Fibroblast of the aortic adventitia (primary cell): ENCODE measurements at regions not wholly inside any gene's neighbourhood (a gene's known extent, or its start where the extent isn't known, plus 50 kb on each side); places are given as distances from the start of the nearest gene placed in this dataset.

Source experiments
- DNase-seq: peaks from one replicate; pipeline ENCODE4 v3.0.0-alpha.2; 2010; ENCODE audit warnings: low read depth
- H3K4me3 ChIP-seq: 2 replicates; pipeline ENCODE4 v1.5.1; 2011; ENCODE audit warnings: low read depth, mild to moderate bottlenecking, control low read depth, low read length, moderate library complexity
- TF ChIP-seq, protein P1 (sequence below): IDR thresholded peaks from 2 replicates; pipeline ENCODE4 v1.5.1; 2011; ENCODE audit warnings: mild to moderate bottlenecking, low read length, control low read depth, inconsistent platforms; ENCODE audit not compliant: insufficient read depth

DNA sequence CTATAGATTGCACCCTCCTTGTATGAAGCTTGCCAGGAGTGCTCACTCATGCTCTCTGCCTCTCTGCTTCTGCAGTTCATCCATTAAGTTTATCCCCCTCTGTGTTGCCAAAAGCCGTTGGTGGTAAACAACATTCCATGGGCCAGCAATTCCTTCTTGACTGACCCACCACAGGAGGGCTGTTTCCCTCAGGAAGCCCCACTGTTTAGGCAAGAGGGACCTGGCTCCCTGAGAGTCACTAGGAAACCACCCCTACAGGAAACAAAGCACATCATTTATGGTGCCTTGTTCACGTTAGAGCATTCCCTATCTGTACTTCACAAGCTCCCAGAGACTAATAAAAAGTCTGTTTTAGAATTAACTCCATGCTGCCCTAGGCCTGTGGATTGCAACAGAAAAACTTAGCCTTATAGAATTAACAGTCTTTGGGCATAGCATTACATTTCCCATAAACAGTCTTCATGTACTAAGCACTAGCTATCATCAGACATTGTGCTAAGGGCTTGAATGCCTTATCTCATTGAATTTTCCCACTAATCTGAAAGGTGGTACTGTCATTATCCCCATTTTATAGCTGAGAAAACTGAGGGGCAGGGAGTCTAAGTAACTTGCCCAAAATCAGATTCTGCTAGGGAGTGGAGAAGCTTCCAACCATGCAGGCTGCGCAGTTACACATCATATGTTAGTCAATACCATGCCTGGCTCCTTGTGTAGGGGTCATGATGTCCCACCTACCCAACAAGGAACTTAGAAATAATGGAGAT lies 149.9 kb downstream of the SHQ1 start:
- no peak for DNase-seq
- TF ChIP-seq, protein P1, sequence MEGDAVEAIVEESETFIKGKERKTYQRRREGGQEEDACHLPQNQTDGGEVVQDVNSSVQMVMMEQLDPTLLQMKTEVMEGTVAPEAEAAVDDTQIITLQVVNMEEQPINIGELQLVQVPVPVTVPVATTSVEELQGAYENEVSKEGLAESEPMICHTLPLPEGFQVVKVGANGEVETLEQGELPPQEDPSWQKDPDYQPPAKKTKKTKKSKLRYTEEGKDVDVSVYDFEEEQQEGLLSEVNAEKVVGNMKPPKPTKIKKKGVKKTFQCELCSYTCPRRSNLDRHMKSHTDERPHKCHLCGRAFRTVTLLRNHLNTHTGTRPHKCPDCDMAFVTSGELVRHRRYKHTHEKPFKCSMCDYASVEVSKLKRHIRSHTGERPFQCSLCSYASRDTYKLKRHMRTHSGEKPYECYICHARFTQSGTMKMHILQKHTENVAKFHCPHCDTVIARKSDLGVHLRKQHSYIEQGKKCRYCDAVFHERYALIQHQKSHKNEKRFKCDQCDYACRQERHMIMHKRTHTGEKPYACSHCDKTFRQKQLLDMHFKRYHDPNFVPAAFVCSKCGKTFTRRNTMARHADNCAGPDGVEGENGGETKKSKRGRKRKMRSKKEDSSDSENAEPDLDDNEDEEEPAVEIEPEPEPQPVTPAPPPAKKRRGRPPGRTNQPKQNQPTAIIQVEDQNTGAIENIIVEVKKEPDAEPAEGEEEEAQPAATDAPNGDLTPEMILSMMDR: no peak
- H3K4me3 ChIP-seq: no peak overlapping the region

DNA sequence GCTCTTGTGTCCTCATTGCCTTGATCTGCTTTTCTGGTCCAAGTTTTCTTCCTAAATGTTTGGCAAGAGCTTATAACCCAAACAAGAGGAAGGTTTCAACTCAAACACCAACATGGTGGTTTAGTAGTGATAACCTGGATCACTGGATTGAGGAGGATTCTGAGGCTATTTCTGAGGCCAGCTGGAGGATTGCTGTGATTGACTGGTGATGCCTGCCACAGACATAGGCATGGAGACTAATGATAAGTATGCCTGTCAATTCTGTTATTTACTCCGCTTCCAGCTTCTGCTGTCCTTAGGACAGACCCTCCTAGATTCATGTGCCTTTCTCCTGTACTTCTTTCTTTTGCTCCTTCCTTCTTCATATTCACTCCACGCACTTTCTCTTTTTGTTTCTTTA lies 150.5 kb downstream of the SHQ1 start:
- TF ChIP-seq, protein P1: no peak
- DNase-seq: no peak
- H3K4me3 ChIP-seq: no peak overlapping the region

- no peak for DNase-seq
- TF ChIP-seq, protein P1: no peak
- H3K4me3 ChIP-seq: no peak overlapping the region
Observed at GRCh38 chr3:72696815-72697214, 151.4 kb downstream of the SHQ1 start.

DNA sequence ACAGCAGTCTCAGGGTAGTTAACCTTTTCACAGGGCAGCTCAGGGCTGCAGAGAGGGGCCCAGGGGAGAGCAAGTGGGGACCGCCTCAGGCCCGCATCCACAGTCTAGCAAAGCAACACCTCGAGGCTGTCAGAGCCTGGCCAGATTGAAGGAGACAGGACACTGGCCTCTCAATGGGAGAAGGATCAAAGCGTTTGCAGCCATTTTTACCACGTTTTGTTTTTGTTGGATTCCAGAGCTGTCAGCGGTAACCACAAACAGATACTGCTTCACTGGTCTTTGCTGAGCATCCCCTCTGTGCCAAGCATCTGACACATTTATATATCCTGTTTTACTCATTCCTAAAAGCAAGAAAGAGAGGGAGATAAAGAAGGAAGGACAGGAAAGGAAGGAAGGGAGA lies 153.8 kb downstream of the SHQ1 start:
- H3K4me3 ChIP-seq: no peak overlapping the region
- DNase-seq: peak; percentile 64
- TF ChIP-seq, protein P1: no peak

DNA sequence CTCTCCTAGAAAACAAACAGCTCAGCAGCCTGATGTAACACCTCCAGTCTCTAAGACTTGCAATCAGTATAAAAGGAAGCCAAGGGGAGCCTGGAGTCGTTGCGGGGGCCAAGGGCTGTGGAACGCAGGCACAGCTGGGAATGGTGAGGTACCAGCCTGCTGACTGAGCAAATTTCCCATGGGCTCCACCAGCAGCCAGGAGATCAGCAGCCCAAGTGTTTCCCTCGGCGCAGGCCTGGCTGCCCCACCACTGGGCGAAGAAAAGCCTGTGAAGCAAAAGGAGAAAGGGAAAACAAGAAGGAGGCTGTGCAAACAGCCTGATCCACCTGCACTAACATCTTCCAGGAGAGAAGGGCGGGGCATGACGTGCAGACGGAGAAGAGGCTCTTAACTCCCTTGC lies 155.3 kb downstream of the SHQ1 start:
- no peak overlapping the region for H3K4me3 ChIP-seq
- no peak for DNase-seq
- TF ChIP-seq, protein P1: no peak

DNA sequence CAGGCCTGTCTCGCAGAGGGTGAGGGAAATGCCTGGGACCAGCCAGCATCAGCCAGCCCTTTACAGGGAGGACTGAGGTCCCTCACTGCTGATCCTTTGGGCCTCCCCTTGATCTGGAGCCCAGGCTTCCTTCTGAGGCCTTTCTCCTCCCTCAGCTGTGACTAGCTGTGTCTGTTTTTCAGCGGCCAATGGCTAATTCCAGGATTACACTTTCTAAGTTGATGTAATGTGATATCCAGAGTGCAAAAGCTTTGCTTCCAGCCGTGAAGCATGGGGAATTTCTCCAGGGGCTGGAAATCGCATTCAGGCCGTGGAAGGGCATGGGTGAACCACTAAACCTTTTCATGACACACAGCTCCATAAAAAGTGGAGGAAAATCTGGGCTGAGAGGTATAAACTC lies 157.6 kb downstream of the SHQ1 start:
- TF ChIP-seq, protein P1: no peak
- DNase-seq: peak; percentile 6
- no peak overlapping the region for H3K4me3 ChIP-seq
